Thyroid gland (tissue), 4 donors: ENCODE measurements at regions not wholly inside any gene's neighbourhood (a gene's known extent, or its start where the extent isn't known, plus 50 kb on each side); places are given as distances from the start of the nearest gene placed in this dataset.

Experiments
- POLR2A ChIP-seq, 2 donors: fragments of 450-650 bp; IDR thresholded peaks; one replicate each; pipeline ENCODE4 v1.6.1; 2017; ENCODE audit warnings: antibody characterized with exemption in 2 of 2, mild to moderate bottlenecking in 2 of 2, moderate library complexity in 1 of 2
- TF ChIP-seq, protein P1 (sequence below), 6 experiments: fragments of 200-600 bp in 3 of 6; fragments of 450-650 bp in 3 of 6; sonication (generic) in 3 of 6; IDR thresholded peaks; one replicate each; pipeline ENCODE4 v1.5.1; 2016 to 2019; ENCODE audit warnings: antibody characterized with exemption in 6 of 6, mild to moderate bottlenecking in 2 of 6, inconsistent platforms in 1 of 6, moderate library complexity in 1 of 6

DNA sequence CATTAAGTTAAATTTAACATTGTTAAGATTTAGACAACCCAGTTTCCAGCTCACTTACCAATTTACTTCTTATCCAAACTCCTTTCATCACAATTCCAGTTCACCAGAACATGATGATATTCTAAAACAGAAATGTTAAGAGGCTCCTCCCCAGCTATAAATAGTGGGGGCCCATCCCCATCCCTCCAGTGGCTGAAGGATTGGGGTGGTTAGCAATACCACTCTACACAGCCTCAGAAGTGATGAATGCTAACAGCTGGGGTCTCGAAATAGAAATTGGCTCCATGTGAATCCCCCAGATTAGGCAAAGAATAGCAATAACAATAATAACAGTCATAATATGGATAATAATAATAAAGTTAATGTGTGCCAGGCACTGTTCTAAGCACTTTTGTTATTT lies 97.9 kb upstream of the NCAM1 start:
- TF ChIP-seq, protein P1, sequence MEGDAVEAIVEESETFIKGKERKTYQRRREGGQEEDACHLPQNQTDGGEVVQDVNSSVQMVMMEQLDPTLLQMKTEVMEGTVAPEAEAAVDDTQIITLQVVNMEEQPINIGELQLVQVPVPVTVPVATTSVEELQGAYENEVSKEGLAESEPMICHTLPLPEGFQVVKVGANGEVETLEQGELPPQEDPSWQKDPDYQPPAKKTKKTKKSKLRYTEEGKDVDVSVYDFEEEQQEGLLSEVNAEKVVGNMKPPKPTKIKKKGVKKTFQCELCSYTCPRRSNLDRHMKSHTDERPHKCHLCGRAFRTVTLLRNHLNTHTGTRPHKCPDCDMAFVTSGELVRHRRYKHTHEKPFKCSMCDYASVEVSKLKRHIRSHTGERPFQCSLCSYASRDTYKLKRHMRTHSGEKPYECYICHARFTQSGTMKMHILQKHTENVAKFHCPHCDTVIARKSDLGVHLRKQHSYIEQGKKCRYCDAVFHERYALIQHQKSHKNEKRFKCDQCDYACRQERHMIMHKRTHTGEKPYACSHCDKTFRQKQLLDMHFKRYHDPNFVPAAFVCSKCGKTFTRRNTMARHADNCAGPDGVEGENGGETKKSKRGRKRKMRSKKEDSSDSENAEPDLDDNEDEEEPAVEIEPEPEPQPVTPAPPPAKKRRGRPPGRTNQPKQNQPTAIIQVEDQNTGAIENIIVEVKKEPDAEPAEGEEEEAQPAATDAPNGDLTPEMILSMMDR (IDR thresholded peaks at IDR 0.05) = no peak
- no peak for TF ChIP-seq POLR2A (IDR thresholded peaks at IDR 0.05)
